ENCODE measurements at regions not wholly inside any gene's neighbourhood (a gene's known extent, or its start where the extent isn't known, plus 50 kb on each side); places are given as distances from the start of the nearest gene placed in this dataset.

GRCh38 chrX:33721927-33722326 lies 410.2 kb downstream of the FAM47A start:
- TF ChIP-seq CTCF (IDR thresholded peaks at IDR 0.05; ENCODE audit: poor library complexity) (no peak), EZH2phosphoT487 (IDR thresholded peaks at IDR 0.05; ENCODE audit: low read depth, severe bottlenecking, unreplicated experiment) (no peak)
